Stimulated activated CD8-positive, alpha-beta memory T cell treated with anti-CD3 and anti-CD28 coated beads, Interleukin-15, amount 100 ng/mL, for 48 hours (primary cell): ENCODE measurements at regions not wholly inside any gene's neighbourhood (a gene's known extent, or its start where the extent isn't known, plus 50 kb on each side); places are given as distances from the start of the nearest gene placed in this dataset.
"Not testable (repeated sequence)": the region's sequence is repeated elsewhere in the genome, so short reads cannot be mapped to it uniquely, and the experiment has no call there.

ENCODE experiments used
- DNase-seq, 2 donors: peaks; one replicate each; pipeline ENCODE4 v3.0.0-alpha.2; 2020; ENCODE audit warnings: low read depth in 2 of 2

DNA sequence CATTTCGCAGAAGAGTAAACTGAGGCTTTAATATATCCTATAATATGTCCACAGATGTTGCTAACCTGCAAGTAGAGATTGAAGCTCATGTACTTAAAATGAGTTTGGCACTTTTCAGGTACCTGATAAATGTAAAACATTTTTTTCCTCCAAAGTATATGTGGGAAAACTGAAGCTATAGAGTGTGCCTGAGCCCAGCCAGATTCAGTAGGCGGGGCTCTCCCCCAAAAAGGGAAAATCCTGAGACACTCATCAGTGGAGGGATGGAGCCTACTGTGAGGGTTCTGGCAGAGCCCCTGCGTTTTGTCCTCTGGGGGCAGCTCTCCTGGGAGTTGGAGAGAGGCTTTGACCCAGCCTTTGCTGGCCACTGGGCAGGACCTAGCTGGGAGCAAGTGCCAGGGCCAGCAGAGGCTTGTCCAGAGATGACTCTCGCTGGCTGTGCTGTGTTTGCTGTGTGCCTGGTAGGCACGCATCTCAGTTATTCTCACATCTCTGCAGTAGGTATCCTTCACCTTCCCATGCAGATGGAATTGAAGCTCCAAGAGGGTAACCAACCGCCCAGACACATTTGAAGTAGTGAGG, 81.1 kb upstream of the SPRY4 start:
- DNase-seq = no peak

DNA sequence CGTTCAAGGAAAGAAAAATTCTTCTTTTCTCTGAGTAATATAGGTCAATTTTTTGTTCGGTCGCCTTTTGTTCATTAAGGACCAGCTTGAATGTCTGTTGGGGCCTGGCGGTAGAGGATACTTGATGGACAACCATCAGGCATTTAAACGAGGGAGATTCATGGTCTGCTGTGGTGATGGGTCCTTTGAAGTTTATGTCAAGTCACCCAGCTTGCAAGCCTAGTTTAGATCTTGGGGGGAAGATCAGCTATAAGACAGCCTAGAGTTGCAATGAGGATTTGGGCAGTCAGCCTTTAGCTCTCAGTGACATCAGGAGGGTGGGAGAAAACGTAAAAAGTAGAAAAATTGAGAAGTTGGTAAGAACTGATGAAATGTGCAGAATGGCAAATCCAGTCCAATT, 80.2 kb upstream of the SPRY4 start:
- DNase-seq = no peak

- no peak for DNase-seq
Observed at GRCh38 chr5:142404046-142404477, 79.2 kb upstream of the SPRY4 start.

DNA sequence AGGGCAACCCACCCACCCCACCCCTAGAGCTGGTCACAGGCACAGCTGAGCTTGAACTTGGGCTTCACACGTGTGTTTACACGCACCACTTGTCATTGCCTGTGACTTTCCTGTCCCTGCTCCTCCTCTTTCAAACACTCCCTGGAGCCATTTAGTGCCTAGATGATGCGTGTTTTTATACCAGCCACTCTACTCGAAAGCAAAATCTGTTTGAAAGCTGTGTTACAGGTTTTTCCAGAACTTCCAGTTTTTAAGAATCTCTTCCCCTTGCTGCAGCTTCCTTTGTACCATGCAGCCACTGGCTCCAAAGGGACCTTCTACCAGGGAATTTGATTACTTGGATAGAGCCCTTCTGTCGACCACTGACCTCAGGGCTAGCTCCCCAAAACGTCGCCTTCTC, 78.8 kb upstream of the SPRY4 start:
- no peak for DNase-seq

DNA sequence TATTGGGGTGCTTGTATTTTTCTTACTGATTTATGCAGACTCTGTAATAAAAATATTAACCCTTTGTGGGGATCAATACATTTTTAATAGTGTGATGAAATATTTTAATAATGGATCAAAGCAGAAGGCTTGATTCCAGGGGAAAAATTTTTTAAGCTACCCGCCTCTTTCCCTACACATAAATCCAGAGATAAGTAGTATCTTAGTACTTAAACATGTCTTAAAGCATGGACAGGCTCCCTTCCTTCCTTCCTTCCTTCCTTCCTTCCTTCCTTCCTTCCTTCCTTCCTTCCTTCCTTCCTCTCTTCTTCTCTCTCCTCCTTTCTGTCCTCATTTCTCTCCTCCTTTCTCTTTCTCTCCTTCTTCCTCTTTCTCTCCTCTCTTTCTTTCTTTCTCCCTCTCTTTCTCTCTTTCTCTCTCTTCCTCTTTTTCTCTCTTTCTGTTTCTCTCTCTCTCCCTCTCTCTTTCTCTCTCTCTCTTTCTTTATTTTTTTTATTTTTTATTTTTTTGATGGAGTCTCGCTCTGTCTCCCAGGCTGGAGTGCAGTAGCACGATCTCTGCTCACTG, 78.0 kb upstream of the SPRY4 start:
- DNase-seq = no peak

- DNase-seq = no peak
Observed at GRCh38 chr5:142400415-142400814, 75.6 kb upstream of the SPRY4 start.

DNA sequence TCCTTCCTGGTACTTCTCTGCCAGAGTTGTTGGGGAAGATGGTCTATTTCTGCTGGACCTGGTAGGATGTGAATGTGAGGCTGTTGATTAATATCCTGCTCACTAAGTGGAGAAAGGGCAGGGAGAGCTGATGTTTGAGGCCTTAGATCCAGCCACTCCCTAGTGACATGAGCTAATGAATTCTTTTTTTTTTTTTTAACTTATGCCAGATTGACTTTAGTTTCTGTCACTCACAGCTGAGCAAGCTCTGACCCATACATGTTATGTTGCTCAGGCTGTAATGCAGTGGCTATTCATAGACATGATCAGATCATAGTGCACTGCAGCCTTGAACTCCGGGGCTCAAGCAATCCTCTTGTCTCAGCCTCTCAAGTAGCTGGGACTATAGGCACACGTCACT, 75.1 kb upstream of the SPRY4 start:
- DNase-seq = no peak

DNA sequence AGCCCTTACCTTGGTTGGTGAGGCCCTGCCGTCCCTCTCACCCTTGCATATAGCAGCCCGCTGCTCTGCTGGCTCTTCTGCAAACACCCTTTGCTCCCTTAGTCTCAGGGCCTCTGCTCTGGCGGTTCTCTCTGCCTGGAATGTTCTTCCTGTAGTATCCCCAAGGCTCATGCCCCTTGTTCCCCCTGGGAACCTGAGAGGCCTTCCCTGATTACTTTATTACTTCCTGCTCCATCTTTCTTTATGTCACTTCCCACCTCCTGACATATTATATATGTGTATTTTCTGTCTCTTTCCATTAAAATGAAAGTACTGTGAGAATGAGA, 73.9 kb upstream of the SPRY4 start:
- DNase-seq = no peak

- DNase-seq = not testable (repeated sequence)
Observed at GRCh38 chr5:142398011-142398729, 73.3 kb upstream of the SPRY4 start.

GRCh38 chr5:142397178-142397577, 72.4 kb upstream of the SPRY4 start:
- no peak for DNase-seq

- DNase-seq = no peak
Observed at GRCh38 chr5:142396436-142397038, 71.7 kb upstream of the SPRY4 start.

DNA sequence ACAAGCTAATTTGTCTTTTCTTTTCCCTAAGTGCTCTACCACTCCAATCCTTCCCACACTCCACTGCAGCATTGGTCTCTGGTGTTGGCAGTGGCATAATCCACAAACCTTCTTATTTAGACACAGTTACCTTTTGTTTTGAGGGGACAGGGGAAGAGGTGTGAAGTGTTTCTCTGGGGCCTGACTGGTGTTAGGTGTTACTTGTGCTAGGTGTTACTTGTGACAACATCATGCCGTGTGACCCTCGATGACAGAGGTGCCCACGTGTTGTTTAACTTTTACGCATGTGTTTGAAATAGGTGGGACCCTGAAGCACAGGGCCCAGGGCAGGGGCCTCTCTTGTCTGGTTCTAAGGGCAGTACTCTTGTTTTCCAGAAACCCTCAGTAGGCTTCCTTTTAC, 70.5 kb upstream of the SPRY4 start:
- no peak for DNase-seq

DNA sequence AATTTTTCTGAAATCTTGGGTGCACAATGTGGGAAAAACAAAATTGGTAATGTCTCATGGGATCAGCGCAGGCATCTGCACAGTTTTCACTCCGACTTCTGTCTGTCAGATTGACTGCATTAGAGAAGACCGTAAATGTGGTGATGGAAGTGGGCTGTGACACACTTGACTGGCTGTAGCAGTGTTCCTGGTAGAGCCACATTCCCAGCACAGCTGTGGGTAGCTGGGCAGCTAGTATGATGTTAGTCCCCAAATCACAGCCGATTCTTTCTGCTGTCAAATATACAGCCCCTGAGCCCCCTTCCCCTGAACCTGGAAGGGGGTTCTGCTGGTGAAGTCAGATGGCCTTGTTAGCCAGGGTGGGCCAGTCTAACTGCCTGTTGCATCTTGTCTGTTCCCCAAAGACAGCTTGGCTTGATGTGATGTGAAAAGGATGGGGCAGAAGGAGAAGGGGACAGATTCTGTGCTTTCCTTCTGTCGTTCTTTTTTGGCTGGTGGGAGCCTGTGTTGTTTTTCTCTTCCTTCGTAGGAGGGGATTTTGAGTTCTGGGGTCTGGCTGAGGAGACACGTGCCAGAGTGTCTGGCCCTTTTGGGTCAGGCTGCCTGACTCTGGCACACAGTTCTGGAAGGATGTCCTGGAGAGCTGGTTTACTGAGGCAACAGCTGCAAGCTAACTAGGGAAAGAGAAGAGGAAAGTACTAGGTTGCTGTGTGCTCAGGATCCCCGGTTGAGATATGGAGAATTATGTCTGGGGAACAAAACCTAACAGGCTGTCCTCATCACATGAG, 66.4 kb upstream of the SPRY4 start:
- DNase-seq = no peak

DNA sequence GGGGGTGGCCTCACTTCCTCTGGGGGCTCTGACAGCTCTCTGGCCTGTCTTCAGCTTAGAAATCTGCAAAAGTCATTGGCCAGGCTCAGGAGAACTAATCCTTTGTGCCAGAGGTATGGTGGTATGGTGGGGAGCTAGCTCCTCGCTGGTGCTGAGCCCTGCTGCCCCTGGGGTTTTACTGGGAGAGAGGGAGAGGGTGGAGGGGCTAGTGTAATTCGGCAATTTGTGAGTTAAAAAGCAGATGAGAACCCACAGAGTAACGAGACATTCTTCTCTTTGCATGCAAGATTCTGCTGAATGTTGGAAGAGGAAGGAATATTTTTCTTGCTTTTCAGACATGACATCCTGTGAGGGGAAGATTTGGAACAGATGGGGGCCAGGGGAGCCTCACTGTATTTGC, 65.5 kb upstream of the SPRY4 start:
- no peak for DNase-seq

DNA sequence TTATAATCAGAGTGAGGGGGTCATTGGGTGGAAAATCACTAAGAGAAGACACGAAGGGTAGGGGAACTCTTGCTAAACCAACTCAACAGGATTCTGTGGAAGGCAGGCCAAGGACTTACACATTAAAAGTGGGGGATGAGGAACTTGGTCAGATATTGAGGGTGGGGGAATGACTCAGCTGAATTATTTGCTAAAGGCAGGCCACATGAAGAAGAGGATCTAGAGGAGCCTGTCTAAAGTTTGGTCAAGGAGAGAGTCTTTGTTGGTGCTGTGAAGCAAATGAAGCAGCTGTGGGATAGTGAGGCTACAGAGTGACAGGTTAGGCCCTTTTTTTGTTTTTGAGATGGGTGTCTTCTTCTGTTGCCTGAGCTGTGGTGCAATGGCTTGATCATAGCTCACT, 63.9 kb upstream of the SPRY4 start:
- DNase-seq = no peak

DNA sequence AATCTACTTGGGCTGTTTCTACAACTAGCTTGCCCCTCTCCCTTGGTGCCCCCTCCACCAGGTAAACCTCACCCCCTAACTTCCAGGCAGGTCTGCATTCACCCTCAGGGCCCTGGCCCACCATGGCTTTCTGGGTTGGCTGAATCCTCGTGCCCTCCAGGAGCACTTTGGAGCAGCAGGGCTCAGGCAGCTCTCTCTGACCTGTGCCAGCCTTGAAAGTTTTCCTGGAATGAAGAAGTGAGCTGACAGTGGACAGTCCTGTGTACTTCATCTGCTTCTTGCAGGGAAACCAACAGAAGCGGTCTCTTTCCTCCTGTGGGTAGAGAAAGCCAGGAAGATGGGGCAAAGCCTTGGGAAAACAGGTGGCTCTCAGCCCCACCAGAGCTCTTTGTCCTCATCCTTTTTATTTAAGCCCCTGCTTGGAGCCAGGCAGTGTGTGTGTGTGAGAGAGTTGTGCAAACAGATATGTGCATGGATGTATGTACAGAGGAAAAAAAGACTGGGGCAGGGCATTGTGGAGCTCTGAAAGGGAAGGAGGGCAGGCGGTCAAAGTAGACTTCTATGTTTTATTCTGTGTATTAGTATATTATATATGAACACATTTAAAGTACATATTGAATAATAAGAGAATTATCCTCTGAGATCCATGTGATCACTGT, 62.3 kb upstream of the SPRY4 start:
- DNase-seq = no peak

- DNase-seq = no peak
Observed at GRCh38 chr5:142386137-142387023, 61.6 kb upstream of the SPRY4 start.

DNA sequence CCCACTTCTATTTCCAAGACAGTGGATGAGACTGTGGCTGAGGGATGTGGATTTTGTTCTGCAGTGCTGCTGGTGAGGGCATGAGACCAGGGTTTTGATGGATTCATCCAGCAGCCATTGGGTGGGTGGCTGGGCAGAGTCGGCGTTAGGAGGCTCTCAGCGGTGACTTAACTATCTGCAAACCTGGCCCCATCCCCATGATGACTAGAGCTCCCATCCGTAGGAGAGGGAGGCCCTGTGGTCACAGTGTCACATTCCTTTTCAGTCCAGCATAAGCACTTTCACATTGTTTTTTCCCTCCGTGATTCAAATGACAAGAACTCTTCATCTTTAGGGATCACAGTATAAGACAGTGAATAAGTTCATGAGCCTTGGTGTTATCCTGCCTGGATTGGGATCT, 60.4 kb upstream of the SPRY4 start:
- no peak for DNase-seq

GRCh38 chr5:142384014-142384413, 59.2 kb upstream of the SPRY4 start:
- no peak for DNase-seq

DNA sequence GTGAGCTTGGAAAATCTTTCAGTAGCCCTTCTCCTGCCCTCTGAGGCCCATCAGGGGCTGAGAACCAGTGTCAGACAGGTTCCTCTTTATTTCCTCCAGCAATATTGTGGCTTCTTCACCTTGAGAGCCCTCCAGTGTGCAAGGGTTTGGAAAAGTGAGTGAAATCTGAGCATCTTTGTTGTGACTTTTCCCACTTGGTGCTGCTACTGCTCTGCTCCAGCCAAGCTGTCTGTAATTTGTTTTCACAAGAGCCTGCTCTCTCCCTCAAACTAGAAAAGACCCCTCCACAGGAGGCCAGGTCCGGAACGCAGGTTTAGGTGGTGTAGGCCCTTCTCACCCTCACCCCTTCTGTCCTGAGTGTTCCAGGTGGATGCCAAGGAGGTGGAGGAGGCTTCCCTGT, 57.4 kb upstream of the SPRY4 start:
- DNase-seq = no peak
